Kidney (tissue), 13 donors: ENCODE measurements at regions not wholly inside any gene's neighbourhood (a gene's known extent, or its start where the extent isn't known, plus 50 kb on each side); places are given as distances from the start of the nearest gene placed in this dataset.

ENCODE experiments used
- DNase-seq, 5 donors: peaks; one replicate each; pipeline ENCODE4 v3.0.0-alpha.2; 2013 to 2020
- FAIRE-seq: peaks from 2 replicates; lab custom pipeline; 2012; peaks lifted over from hg19 to GRCh38; lab: Jason Lieb, UNC
- H3K27ac ChIP-seq, 2 donors: one replicate each; pipeline ENCODE4 v1.7.0; 2013; ENCODE audit warnings: low read depth in 2 of 2, low read length in 2 of 2, inconsistent platforms in 1 of 2
- H3K27me3 ChIP-seq: one replicate; pipeline ENCODE4 v1.7.1; 2013; ENCODE audit warnings: low read length, inconsistent platforms; ENCODE audit not compliant: control insufficient read depth, insufficient read depth
- H3K36me3 ChIP-seq, 3 donors: one replicate each; pipeline versions ENCODE4 v1.7.0 to v1.7.1; 2013; ENCODE audit warnings: low read length in 3 of 3, control low read depth in 1 of 3, inconsistent platforms in 1 of 3; ENCODE audit not compliant: insufficient read depth in 3 of 3, control insufficient read depth in 2 of 3
- H3K4me1 ChIP-seq, 3 donors: one replicate each; pipeline versions ENCODE4 v1.7.0 to v1.7.1; 2013; ENCODE audit warnings: low read length in 3 of 3, inconsistent platforms in 1 of 3, low read depth in 1 of 3; ENCODE audit not compliant: control insufficient read depth in 2 of 3, insufficient read depth in 2 of 3
- H3K4me3 ChIP-seq, 3 donors: one replicate each; pipeline versions ENCODE4 v1.7.0 to v1.8.1; 2013; ENCODE audit warnings: low read length in 3 of 3, control low read depth in 1 of 3, inconsistent platforms in 1 of 3
- H3K9ac ChIP-seq, 3 donors: one replicate each; pipeline versions ENCODE4 v1.7.0 to v1.7.1; 2013; ENCODE audit warnings: low read length in 3 of 3, control low read depth in 1 of 3, inconsistent platforms in 1 of 3
- H3K9me3 ChIP-seq, 3 donors: one replicate each; pipeline versions ENCODE4 v1.7.0 to v1.7.1; 2013; ENCODE audit warnings: low read length in 3 of 3, control low read depth in 1 of 3, inconsistent platforms in 1 of 3; ENCODE audit not compliant: control insufficient read depth in 2 of 3, insufficient read depth in 1 of 3
- CTCF ChIP-seq: IDR thresholded peaks from 3 replicates; pipeline ENCODE4 v1.5.1; 2012; ENCODE audit warnings: mild to moderate bottlenecking, moderate library complexity, borderline replicate concordance; ENCODE audit not compliant: insufficient read depth; ENCODE audit errors: extremely low read depth
- intact Hi-C: fragments of 100-400 bp; cut with DNase I; formaldehyde crosslinking; loops from one replicate; pipeline ENCODE4 v1.11.1; 2022
- donor health status: control.
- donor health status: control.
- donor health status: control.
- donor health status: control.
- donor health status: control.
- donor health status: DM: yes; HTN: yes; CAD: no.
- donor health status: Normal renal cell carcinoma (clear cell type).

GRCh38 chr3:81279481-81280379, 481.7 kb downstream of the GBE1 start:
- no peak for TF ChIP-seq CTCF
- no peak for FAIRE-seq

GRCh38 chr3:81277853-81278252, 483.6 kb downstream of the GBE1 start:
- Histone ChIP-seq H3K4me3 (no peak overlapping the region), H3K4me1 (no peaks in the 10 kb centered on the region), H3K9me3 (no peaks in the 10 kb centered on the region), H3K27ac (no peak overlapping the region), H3K27me3 (no peaks in the 10 kb centered on the region), H3K9ac (no peak overlapping the region), H3K36me3 (no peaks in the 10 kb centered on the region)
- no peak for TF ChIP-seq CTCF
- DNase-seq = no peak
- intact Hi-C loops = no loop called here
- FAIRE-seq = no peak

More at GRCh38 chr3:81279481-81280379, 481.7 kb downstream of the GBE1 start:
- Histone ChIP-seq H3K4me1 (no peaks in the 10 kb centered on the region), H3K27ac (no peak overlapping the region), H3K9me3 (no peaks in the 10 kb centered on the region), H3K9ac (no peak overlapping the region), H3K4me3 (no peak overlapping the region), H3K36me3 (no peaks in the 10 kb centered on the region), H3K27me3 (no peaks in the 10 kb centered on the region)
- intact Hi-C loops = no loop called here
- DNase-seq = no peak

DNA sequence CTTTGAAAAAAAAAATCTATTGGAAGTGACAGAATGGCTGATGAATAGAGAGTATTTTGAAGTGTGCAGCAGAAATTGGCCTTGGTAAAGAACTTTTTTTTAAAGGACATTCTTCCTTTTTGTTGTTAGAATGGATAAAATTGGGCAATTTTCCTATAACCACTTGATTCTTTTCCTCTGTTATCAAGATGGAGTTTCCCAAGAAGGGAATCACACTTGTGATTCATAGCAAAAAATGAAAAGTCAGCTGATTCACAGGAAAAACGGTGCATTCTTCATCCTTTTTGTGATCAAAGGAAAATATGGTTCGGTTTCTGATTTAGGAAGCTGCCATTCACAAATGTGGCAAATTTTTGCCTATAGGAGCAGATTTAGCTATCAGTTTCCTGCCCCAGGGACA, 486.8 kb downstream of the GBE1 start:
- Histone ChIP-seq H3K4me1 (no peaks in the 10 kb centered on the region), H3K36me3 (no peaks in the 10 kb centered on the region), H3K9ac (no peak overlapping the region), H3K27ac (no peak overlapping the region), H3K9me3 (no peaks in the 10 kb centered on the region), H3K4me3 (no peak overlapping the region), H3K27me3 (no peaks in the 10 kb centered on the region)
- DNase-seq (no peak), FAIRE-seq (no peak)
- intact Hi-C loops = no loop called here
- TF ChIP-seq CTCF = no peak
